ENCODE measurements at regions not wholly inside any gene's neighbourhood (a gene's known extent, or its start where the extent isn't known, plus 50 kb on each side); places are given as distances from the start of the nearest gene placed in this dataset.

- H3K36me3 ChIP-seq (ENCODE audit: low read depth): no peaks in the 10 kb centered on the region
- H3K27ac ChIP-seq (ENCODE audit: poor library complexity, severe bottlenecking): no peak overlapping the region
- no peak overlapping the region for H3K4me3 ChIP-seq (ENCODE audit: severe bottlenecking)
These were observed 601.4 kb upstream of the BTBD3 start for GRCh38 chr20:11316244-11316643.

DNA sequence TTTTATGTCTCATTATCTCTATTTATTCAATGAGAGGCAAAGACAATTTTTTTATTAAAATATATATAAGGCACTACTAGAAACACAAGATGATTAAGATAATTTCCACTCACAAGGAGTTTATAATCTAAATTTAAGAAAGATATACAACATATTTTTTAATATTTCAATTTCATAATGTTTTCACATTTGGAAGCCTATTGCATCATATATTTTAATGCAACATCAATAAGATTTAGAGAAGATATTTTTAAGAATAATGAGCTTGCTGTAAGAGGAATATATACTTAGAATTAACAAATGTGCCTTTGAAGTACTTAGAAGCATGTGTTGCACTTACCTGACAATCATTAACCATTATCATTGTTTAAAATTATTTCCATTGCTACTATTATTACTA, 597.7 kb upstream of the BTBD3 start:
- Histone ChIP-seq H3K36me3 (ENCODE audit: low read depth) (no peaks in the 10 kb centered on the region), H3K4me1 (ENCODE audit: insufficient read depth, poor library complexity, severe bottlenecking) (no peaks in the 10 kb centered on the region), H3K27ac (ENCODE audit: poor library complexity, severe bottlenecking) (no peak overlapping the region), H3K9me3 (ENCODE audit: severe bottlenecking) (no peaks in the 10 kb centered on the region), H3K4me3 (ENCODE audit: severe bottlenecking) (no peak overlapping the region), H3K27me3 (ENCODE audit: insufficient read depth, poor library complexity, severe bottlenecking) (no peaks in the 10 kb centered on the region)
- DNase-seq (ENCODE audit: low spot score): no peak
- no peak for ATAC-seq (ENCODE audit: low read depth)
- TF ChIP-seq, protein P1, sequence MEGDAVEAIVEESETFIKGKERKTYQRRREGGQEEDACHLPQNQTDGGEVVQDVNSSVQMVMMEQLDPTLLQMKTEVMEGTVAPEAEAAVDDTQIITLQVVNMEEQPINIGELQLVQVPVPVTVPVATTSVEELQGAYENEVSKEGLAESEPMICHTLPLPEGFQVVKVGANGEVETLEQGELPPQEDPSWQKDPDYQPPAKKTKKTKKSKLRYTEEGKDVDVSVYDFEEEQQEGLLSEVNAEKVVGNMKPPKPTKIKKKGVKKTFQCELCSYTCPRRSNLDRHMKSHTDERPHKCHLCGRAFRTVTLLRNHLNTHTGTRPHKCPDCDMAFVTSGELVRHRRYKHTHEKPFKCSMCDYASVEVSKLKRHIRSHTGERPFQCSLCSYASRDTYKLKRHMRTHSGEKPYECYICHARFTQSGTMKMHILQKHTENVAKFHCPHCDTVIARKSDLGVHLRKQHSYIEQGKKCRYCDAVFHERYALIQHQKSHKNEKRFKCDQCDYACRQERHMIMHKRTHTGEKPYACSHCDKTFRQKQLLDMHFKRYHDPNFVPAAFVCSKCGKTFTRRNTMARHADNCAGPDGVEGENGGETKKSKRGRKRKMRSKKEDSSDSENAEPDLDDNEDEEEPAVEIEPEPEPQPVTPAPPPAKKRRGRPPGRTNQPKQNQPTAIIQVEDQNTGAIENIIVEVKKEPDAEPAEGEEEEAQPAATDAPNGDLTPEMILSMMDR (IDR thresholded peaks at IDR 0.05; ENCODE audit: poor library complexity, severe bottlenecking): no peak

More at GRCh38 chr20:11316244-11316643, 601.4 kb upstream of the BTBD3 start:
- Histone ChIP-seq H3K27me3 (ENCODE audit: insufficient read depth, poor library complexity, severe bottlenecking) (no peaks in the 10 kb centered on the region), H3K9me3 (ENCODE audit: severe bottlenecking) (no peaks in the 10 kb centered on the region), H3K4me1 (ENCODE audit: insufficient read depth, poor library complexity, severe bottlenecking) (no peaks in the 10 kb centered on the region)
- ATAC-seq (ENCODE audit: low read depth) (no peak), DNase-seq (ENCODE audit: low spot score) (no peak)
- TF ChIP-seq, protein P1 (IDR thresholded peaks at IDR 0.05; ENCODE audit: poor library complexity, severe bottlenecking): no peak

DNA sequence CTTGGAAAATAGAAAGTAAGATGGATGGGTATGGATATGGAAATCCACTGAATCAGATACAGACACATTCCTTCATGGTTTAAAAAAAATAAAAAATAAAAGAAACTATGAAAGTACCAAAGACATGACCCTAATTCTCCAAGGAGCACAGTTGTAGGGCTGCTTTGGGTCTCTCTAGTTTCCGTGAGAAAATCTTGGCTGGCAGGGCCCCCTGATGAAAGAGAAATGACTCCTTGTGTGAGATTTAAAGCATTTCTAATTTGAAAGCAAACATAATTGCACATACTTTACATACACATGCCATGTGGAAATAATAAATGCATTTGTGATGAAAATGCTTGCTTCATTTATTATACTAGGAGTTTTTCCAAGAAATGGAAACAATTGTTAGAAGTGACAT, 593.9 kb upstream of the BTBD3 start:
- H3K27me3 ChIP-seq (ENCODE audit: insufficient read depth, poor library complexity, severe bottlenecking): no peaks in the 10 kb centered on the region
- no peak overlapping the region for H3K4me3 ChIP-seq (ENCODE audit: severe bottlenecking)
- H3K36me3 ChIP-seq (ENCODE audit: low read depth): no peaks in the 10 kb centered on the region
- no peak for DNase-seq (ENCODE audit: low spot score)
- TF ChIP-seq, protein P1 (IDR thresholded peaks at IDR 0.05; ENCODE audit: poor library complexity, severe bottlenecking): no peak
- H3K9me3 ChIP-seq (ENCODE audit: severe bottlenecking): no peaks in the 10 kb centered on the region
- no peaks in the 10 kb centered on the region for H3K4me1 ChIP-seq (ENCODE audit: insufficient read depth, poor library complexity, severe bottlenecking)
- no peak for ATAC-seq (ENCODE audit: low read depth)
- H3K27ac ChIP-seq (ENCODE audit: poor library complexity, severe bottlenecking): no peak overlapping the region

DNA sequence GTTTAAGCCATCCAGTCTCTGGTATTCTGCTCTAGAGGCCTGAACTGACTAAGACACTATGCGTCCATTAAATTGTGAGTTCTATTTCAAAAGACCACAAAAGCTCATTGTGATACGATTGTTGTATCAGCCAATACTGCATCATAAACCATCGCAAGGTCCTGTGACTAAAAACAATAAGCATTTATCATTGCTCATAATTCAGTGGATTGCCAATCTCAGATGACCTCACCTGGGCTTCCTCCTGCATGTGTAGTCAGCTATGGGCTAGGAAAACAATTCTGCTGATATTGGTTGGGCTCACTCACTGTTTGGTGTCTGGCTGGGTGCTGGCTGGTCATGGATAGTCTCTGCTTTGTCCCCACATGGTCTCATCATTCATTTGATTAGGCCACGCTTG, 592.7 kb upstream of the BTBD3 start:
- Histone ChIP-seq H3K27me3 (ENCODE audit: insufficient read depth, poor library complexity, severe bottlenecking) (no peaks in the 10 kb centered on the region), H3K9me3 (ENCODE audit: severe bottlenecking) (no peaks in the 10 kb centered on the region), H3K36me3 (ENCODE audit: low read depth) (no peaks in the 10 kb centered on the region), H3K27ac (ENCODE audit: poor library complexity, severe bottlenecking) (no peak overlapping the region), H3K4me3 (ENCODE audit: severe bottlenecking) (no peak overlapping the region), H3K4me1 (ENCODE audit: insufficient read depth, poor library complexity, severe bottlenecking) (no peaks in the 10 kb centered on the region)
- DNase-seq (ENCODE audit: low spot score) (no peak), ATAC-seq (ENCODE audit: low read depth) (peak; percentile 46; the same call in 1 of the 3 replicates)
- TF ChIP-seq, protein P1 (IDR thresholded peaks at IDR 0.05; ENCODE audit: poor library complexity, severe bottlenecking): no peak

DNA sequence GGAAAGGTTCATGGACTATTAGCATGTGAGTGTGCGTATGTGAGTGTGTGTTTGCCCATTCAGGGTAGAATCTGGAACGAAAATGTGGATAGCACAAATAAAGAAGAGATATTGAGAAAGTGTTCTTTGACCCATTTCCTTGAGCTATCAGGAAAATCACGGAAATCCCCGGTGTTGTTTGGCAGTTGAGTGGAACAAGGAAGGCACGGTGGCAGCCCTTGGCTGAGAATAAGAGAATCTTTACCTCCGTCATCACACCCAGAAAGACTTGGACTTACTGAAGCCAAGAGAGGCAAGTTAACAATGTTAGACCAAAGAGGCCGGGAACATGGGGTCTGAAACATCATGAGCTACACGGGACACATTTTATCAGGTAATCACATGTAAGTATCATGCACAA, 588.9 kb upstream of the BTBD3 start:
- Histone ChIP-seq H3K27ac (ENCODE audit: poor library complexity, severe bottlenecking) (no peak overlapping the region), H3K27me3 (ENCODE audit: insufficient read depth, poor library complexity, severe bottlenecking) (no peaks in the 10 kb centered on the region), H3K4me3 (ENCODE audit: severe bottlenecking) (no peak overlapping the region), H3K4me1 (ENCODE audit: insufficient read depth, poor library complexity, severe bottlenecking) (no peaks in the 10 kb centered on the region), H3K9me3 (ENCODE audit: severe bottlenecking) (no peaks in the 10 kb centered on the region), H3K36me3 (ENCODE audit: low read depth) (no peaks in the 10 kb centered on the region)
- ATAC-seq (ENCODE audit: low read depth) (no peak), DNase-seq (ENCODE audit: low spot score) (no peak)
- TF ChIP-seq, protein P1 (IDR thresholded peaks at IDR 0.05; ENCODE audit: poor library complexity, severe bottlenecking): no peak

Data from RWPE2 (cell line).